ENCODE measurements at regions not wholly inside any gene's neighbourhood (a gene's known extent, or its start where the extent isn't known, plus 50 kb on each side); places are given as distances from the start of the nearest gene placed in this dataset.

DNA sequence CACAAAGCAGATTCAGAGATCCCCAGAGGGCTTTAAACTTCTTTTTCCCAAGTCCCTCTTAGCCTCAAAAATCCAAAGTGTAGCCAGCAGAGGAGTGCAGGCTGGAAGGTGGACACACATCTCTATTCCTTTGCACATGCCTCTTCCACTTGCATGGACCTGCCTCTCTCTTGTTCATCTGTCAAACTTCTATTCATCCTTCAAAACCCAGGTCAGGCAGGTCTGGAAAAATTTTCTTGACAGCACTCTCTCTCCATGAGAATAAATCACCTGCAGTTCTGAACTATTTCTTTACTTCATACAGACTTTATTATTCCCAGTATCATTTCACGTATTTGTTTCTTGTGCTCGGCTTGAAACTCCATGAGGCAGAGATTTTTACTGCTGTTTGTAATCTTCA, 127.5 kb downstream of the SS18 start:
- ATAC-seq (ENCODE audit: low FRiP score): no peak
- TF ChIP-seq, protein P1, sequence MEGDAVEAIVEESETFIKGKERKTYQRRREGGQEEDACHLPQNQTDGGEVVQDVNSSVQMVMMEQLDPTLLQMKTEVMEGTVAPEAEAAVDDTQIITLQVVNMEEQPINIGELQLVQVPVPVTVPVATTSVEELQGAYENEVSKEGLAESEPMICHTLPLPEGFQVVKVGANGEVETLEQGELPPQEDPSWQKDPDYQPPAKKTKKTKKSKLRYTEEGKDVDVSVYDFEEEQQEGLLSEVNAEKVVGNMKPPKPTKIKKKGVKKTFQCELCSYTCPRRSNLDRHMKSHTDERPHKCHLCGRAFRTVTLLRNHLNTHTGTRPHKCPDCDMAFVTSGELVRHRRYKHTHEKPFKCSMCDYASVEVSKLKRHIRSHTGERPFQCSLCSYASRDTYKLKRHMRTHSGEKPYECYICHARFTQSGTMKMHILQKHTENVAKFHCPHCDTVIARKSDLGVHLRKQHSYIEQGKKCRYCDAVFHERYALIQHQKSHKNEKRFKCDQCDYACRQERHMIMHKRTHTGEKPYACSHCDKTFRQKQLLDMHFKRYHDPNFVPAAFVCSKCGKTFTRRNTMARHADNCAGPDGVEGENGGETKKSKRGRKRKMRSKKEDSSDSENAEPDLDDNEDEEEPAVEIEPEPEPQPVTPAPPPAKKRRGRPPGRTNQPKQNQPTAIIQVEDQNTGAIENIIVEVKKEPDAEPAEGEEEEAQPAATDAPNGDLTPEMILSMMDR (IDR thresholded peaks at IDR 0.05): no peak
- DNase-seq (ENCODE audit: low spot score): no peak

- ATAC-seq (ENCODE audit: low FRiP score) (no peak), DNase-seq (ENCODE audit: low spot score) (no peak)
- TF ChIP-seq, protein P1 (IDR thresholded peaks at IDR 0.05): no peak
Observed at GRCh38 chr18:25962176-25962575, 128.2 kb downstream of the SS18 start.

- ATAC-seq (ENCODE audit: low FRiP score) (no peak), DNase-seq (ENCODE audit: low spot score) (no peak)
- TF ChIP-seq, protein P1 (IDR thresholded peaks at IDR 0.05): no peak
Observed at GRCh38 chr18:25957017-25957416, 133.4 kb downstream of the SS18 start.

GRCh38 chr18:25953111-25953510, 137.3 kb downstream of the SS18 start:
- TF ChIP-seq, protein P1 (IDR thresholded peaks at IDR 0.05): no peak
- no peak for ATAC-seq (ENCODE audit: low FRiP score)
- DNase-seq (ENCODE audit: low spot score): no peak

DNA sequence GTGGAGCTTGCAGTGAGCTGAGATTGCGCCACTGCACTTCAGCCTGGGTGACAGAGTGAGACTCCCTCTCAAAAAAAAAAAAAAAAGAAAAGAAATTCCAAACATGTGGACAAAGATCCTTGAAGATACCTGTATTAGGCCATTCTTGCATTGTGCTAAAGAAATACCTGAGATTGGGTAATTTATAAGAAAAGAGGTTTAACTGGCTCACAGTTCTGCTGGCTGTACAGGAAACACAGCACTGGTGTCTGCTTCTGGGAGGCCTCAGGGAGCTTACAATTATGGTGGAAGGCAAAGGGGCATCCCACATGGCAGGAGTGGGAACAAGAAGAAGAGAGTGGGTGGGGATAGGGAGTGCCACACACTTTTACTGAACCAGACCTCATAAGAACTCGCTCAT, 140.1 kb downstream of the SS18 start:
- TF ChIP-seq, protein P1 (IDR thresholded peaks at IDR 0.05): no peak
- no peak for ATAC-seq (ENCODE audit: low FRiP score)
- no peak for DNase-seq (ENCODE audit: low spot score)

- ATAC-seq (ENCODE audit: low FRiP score): no peak
- DNase-seq (ENCODE audit: low spot score): no peak
- TF ChIP-seq, protein P1 (IDR thresholded peaks at IDR 0.05): no peak
Observed at GRCh38 chr18:25946540-25946939, 143.9 kb downstream of the SS18 start.

DNA sequence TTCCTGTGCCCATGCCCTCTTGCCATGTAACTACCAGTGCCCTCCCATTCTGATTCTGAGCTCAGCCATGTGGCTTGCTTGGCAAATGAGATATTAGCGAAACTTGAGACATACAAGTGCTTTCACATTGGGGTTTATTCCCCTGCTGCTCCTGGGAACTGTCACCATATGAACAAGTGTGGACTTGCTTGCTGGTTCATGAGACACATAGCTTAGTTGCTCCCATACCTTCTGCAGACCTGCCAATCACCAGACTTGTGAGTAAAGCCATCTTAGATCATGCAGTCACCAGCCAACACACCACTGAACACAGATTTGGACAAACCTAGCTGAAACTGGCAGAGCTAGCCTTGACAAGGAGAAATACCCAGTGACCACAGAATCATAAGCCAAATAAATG, 155.1 kb downstream of the SS18 start:
- ATAC-seq (ENCODE audit: low FRiP score): no peak
- TF ChIP-seq, protein P1 (IDR thresholded peaks at IDR 0.05): no peak

More for the DNA sequence above, 155.1 kb downstream of the SS18 start:
- no peak for DNase-seq (ENCODE audit: low spot score)

Data from omental fat pad (tissue), 3 donors.